ENCODE measurements at regions not wholly inside any gene's neighbourhood (a gene's known extent, or its start where the extent isn't known, plus 50 kb on each side); places are given as distances from the start of the nearest gene placed in this dataset.
"Not testable (repeated sequence)": the region's sequence is repeated elsewhere in the genome, so short reads cannot be mapped to it uniquely, and the experiment has no call there.

- TF ChIP-seq ZNF274 (IDR thresholded peaks at IDR 0.05; ENCODE audit: low read depth, low read length); YY1 (IDR thresholded peaks at IDR 0.05; ENCODE audit: insufficient read depth, insufficient read length): not testable (repeated sequence)
Measured at GRCh38 chr12:63427969-63428368, 240.3 kb downstream of the DPY19L2 start.

Data from NT2/D1 (cell line).